ENCODE measurements at regions not wholly inside any gene's neighbourhood (a gene's known extent, or its start where the extent isn't known, plus 50 kb on each side); places are given as distances from the start of the nearest gene placed in this dataset.

DNA sequence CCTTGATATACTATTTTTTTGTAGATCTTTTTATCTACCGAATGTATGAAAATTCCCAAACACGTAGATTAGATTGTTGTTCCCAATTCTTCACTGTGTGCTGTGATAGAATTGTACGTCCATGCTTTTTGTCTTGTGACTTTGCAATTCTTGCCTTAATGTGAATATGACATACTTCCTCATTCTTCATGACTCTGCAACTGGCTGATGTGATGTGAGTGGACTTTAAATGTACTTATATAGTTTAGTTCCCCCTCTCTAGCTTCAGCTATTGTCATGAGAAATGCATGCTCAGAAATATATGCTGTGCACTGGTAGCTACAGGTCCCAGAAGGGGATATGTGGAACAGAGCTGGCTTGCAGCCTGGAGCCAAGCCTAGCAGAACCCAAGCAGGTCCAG is 89.4 kb downstream of the FTHL17 start:
- TF ChIP-seq, protein P1, sequence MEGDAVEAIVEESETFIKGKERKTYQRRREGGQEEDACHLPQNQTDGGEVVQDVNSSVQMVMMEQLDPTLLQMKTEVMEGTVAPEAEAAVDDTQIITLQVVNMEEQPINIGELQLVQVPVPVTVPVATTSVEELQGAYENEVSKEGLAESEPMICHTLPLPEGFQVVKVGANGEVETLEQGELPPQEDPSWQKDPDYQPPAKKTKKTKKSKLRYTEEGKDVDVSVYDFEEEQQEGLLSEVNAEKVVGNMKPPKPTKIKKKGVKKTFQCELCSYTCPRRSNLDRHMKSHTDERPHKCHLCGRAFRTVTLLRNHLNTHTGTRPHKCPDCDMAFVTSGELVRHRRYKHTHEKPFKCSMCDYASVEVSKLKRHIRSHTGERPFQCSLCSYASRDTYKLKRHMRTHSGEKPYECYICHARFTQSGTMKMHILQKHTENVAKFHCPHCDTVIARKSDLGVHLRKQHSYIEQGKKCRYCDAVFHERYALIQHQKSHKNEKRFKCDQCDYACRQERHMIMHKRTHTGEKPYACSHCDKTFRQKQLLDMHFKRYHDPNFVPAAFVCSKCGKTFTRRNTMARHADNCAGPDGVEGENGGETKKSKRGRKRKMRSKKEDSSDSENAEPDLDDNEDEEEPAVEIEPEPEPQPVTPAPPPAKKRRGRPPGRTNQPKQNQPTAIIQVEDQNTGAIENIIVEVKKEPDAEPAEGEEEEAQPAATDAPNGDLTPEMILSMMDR (IDR thresholded peaks at IDR 0.05): no peak
- Histone ChIP-seq H3K27ac (no peak overlapping the region), H3K27me3 (no peaks in the 10 kb centered on the region), H3K9me3 (no peaks in the 10 kb centered on the region), H3K36me3 (no peaks in the 10 kb centered on the region), H3K4me1 (ENCODE audit: insufficient read depth) (no peaks in the 10 kb centered on the region), H3K4me3 (no peak overlapping the region)
- 81 to 90% (median 82%) methylated on average over 3 of the region's 3 CpGs for WGBS, 3 donors
- no peak for DNase-seq
- intact Hi-C loops (cut with DNase I): no loop called here

DNA sequence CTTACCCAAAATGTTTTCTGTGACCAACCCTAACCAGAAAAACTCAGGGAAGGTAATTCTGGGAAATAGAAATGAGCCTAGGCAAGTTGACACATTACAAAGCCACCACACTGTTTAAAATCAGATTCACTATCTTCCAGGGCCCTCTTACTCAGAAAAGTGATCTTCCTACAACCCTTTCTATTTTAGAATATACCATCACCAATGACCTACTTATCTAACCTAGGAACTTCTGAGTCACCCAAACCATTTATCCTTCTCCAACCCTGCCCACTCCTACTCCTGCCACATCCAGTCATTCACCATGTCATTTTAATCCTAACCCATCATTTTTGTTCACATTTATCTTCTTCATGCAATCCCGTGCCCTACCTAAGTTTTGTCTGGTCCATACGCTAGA is 89.9 kb downstream of the FTHL17 start:
- DNase-seq: no peak
- 80 to 88% (median 84%) methylated on average over 2 of the region's 2 CpGs for WGBS, 3 donors
- H3K27me3 ChIP-seq: no peaks in the 10 kb centered on the region
- H3K36me3 ChIP-seq: no peaks in the 10 kb centered on the region
- H3K27ac ChIP-seq: no peak overlapping the region
- H3K4me3 ChIP-seq: no peak overlapping the region
- H3K4me1 ChIP-seq (ENCODE audit: insufficient read depth): no peaks in the 10 kb centered on the region
- H3K9me3 ChIP-seq: no peaks in the 10 kb centered on the region
- TF ChIP-seq, protein P1 (IDR thresholded peaks at IDR 0.05): no peak
- TF ChIP-seq EP300 (IDR thresholded peaks at IDR 0.05): no peak
- TF ChIP-seq POLR2A (IDR thresholded peaks at IDR 0.05): no peak
- intact Hi-C loops (cut with DNase I): no loop called here

DNA sequence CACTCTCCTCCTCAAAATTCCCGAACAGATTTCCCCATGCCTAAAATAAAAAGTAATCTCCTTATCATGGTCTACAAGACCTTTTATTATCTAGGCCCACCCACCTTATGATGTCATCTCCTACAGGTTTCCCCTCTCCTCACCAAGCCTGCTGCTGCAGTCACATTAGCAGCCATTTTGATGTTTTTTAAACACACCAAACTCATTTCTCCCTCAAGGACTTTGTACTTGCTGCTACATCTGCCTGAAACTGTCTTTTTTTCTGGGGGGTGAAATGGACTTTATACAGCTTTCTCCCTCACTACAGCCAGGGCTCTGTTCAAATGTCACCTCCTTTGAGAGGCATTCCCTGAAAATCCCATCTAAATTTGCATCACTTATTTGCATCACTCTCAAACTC is 90.2 kb upstream of the TAB3 start:
- Histone ChIP-seq H3K9me3 (no peaks in the 10 kb centered on the region), H3K4me1 (ENCODE audit: insufficient read depth) (no peaks in the 10 kb centered on the region), H3K4me3 (no peak overlapping the region), H3K36me3 (no peaks in the 10 kb centered on the region), H3K27ac (no peak overlapping the region), H3K27me3 (no peaks in the 10 kb centered on the region)
- DNase-seq: no peak
- intact Hi-C loops (cut with DNase I): no loop called here
- 52 to 71% (median 70%) methylated on average over 1 of the region's 1 CpG for WGBS, 3 donors
- TF ChIP-seq POLR2A (IDR thresholded peaks at IDR 0.05) (no peak), EP300 (IDR thresholded peaks at IDR 0.05) (no peak)
- TF ChIP-seq, protein P1 (IDR thresholded peaks at IDR 0.05): no peak

DNA sequence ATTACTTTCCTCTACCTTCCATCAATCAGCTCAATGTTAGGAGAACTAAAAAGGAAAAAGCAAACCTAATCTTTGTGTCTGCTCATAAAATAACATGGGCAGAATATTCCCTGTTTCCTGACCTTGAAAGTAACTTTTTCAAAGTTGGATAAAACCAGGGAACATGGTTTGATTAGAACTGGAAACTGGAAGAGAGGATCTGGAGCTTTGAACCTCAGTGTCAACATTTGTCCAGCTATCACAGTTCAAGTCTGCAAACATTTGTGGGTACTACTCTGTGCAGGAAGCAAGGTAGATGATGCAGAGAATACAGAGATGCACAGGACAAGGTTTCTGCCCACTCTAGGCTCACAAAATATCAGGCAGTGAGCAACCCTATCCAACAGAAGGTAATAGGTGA is 86.4 kb upstream of the TAB3 start:
- DNase-seq: no peak
- no peak overlapping the region for H3K27ac ChIP-seq
- H3K4me1 ChIP-seq (ENCODE audit: insufficient read depth): no peaks in the 10 kb centered on the region
- no peaks in the 10 kb centered on the region for H3K36me3 ChIP-seq
- intact Hi-C loops (cut with DNase I): no loop called here
- H3K27me3 ChIP-seq: no peaks in the 10 kb centered on the region
- no peaks in the 10 kb centered on the region for H3K9me3 ChIP-seq
- no peak overlapping the region for H3K4me3 ChIP-seq
- TF ChIP-seq, protein P1 (IDR thresholded peaks at IDR 0.05): no peak
- TF ChIP-seq EP300 (IDR thresholded peaks at IDR 0.05) (no peak), POLR2A (IDR thresholded peaks at IDR 0.05) (no peak)

Measured in ovary (tissue), 7 donors.